HepG2 (cell line): ENCODE measurements at regions not wholly inside any gene's neighbourhood (a gene's known extent, or its start where the extent isn't known, plus 50 kb on each side); places are given as distances from the start of the nearest gene placed in this dataset.

Experiments used
- ATAC-seq: fragments of 200-7000 bp; cut with Tn5 transposase; 3 replicates; pipeline ENCODE4 v1.9.1; 2020; ENCODE audit warnings: mild to moderate bottlenecking, moderate library complexity
- BruUV-seq: library from RNA; stranded (reverse); fragments of 400-500 nt; replicated peaks from 2 replicates; lab custom pipeline; 2021; lab: Mats Ljungman, UMichigan
- CTCF ChIA-PET: fragments of 300-600 bp; formaldehyde crosslinking; extraction: SDS; loops from one replicate; lab custom pipeline; 2021; ENCODE audit warnings: low total read pairs, inconsistent platforms, low intra/inter-chr PET ratio; lab: Yijun Ruan, JAX
- POLR2A ChIA-PET: fragments of 350-600 bp; sonication (Branson Sonifier 250); formaldehyde crosslinking; loops from one replicate; lab custom pipeline; 2020; ENCODE audit warnings: antibody characterized with exemption, inconsistent platforms; lab: Yijun Ruan, JAX
- DNase-seq: peaks from one replicate; pipeline ENCODE4 v3.0.0-alpha.2; 2015; ENCODE audit warnings: low spot score
- FAIRE-seq: peaks from 3 replicates; lab custom pipeline; 2011; peaks lifted over from hg19 to GRCh38; lab: Jason Lieb, UNC
- H2AFZ ChIP-seq: one replicate; pipeline ENCODE4 v1.6.1; 2011; ENCODE audit warnings: low read length, inconsistent platforms
- H3K27ac ChIP-seq: fragments of 300-600 bp; 3 replicates; pipeline ENCODE4 v1.8.0; 2011; ENCODE audit warnings: mixed run types, mild to moderate bottlenecking, mixed read lengths, low read length, inconsistent platforms; ENCODE audit not compliant: insufficient read depth; ENCODE audit errors: extremely low read length
- H3K27me3 ChIP-seq, 2 experiments: fragments of 200-600 bp in 1 of 2; 2 replicates in 1 of 2; 3 replicates in 1 of 2; pipeline versions ENCODE4 v1.6.0 to v1.8.0; 2011; ENCODE audit warnings: low read length in 2 of 2, mild to moderate bottlenecking in 2 of 2, moderate library complexity in 2 of 2, inconsistent platforms in 1 of 2; ENCODE audit not compliant: insufficient read depth in 2 of 2, control insufficient read depth in 1 of 2
- H3K36me3 ChIP-seq, 2 experiments: fragments of 200-600 bp in 1 of 2; replicated peaks in 1 of 2; 2 replicates in 1 of 2; 3 replicates in 1 of 2; pipeline versions ENCODE4 v1.5.1 to v1.8.0; 2011; ENCODE audit warnings: low read length in 2 of 2, inconsistent platforms in 1 of 2; ENCODE audit not compliant: insufficient read depth in 2 of 2, control insufficient read depth in 1 of 2
- H3K4me1 ChIP-seq: 2 replicates; pipeline ENCODE4 v1.5.1; 2012; ENCODE audit warnings: low read length, inconsistent platforms; ENCODE audit not compliant: insufficient read depth
- H3K4me2 ChIP-seq: 2 replicates; pipeline ENCODE4 v1.6.0; 2011; ENCODE audit warnings: low read depth, low read length, inconsistent platforms
- H3K4me3 ChIP-seq, 3 experiments: fragments of 200-600 bp in 1 of 3; sonication (generic), shearing (Covaris generic) in 1 of 3; replicated peaks in 1 of 3; 2 replicates each; pipeline ENCODE4 v1.5.1; 2011 to 2016; ENCODE audit warnings: low read length in 3 of 3, inconsistent platforms in 2 of 3, low read depth in 2 of 3, mild to moderate bottlenecking in 2 of 3, control low read depth in 1 of 3, mixed read lengths in 1 of 3; ENCODE audit not compliant: insufficient read depth in 1 of 3
- H3K79me2 ChIP-seq: one replicate; pipeline ENCODE4 v1.6.1; 2011; ENCODE audit warnings: low read length, inconsistent platforms; ENCODE audit not compliant: insufficient read depth
- H3K9ac ChIP-seq: 2 replicates; pipeline ENCODE4 v1.6.0; 2011; ENCODE audit warnings: mild to moderate bottlenecking, low read depth, low read length, inconsistent platforms; ENCODE audit not compliant: insufficient read depth
- H3K9me3 ChIP-seq: 2 replicates; pipeline ENCODE4 v1.5.1; 2012; ENCODE audit warnings: mild to moderate bottlenecking, low read length
- H4K20me1 ChIP-seq: 2 replicates; pipeline ENCODE4 v1.6.0; 2011; ENCODE audit warnings: inconsistent platforms, mild to moderate bottlenecking, low read length, moderate library complexity; ENCODE audit not compliant: insufficient read depth
- HINFP ChIP-seq: sonication (generic); formaldehyde crosslinking; IDR thresholded peaks from 2 replicates; pipeline ENCODE4 v1.4.0; 2020; ENCODE audit warnings: low read depth, mild to moderate bottlenecking, missing genetic modification reagents
- PAXIP1 ChIP-seq: sonication (generic); formaldehyde crosslinking; conservative IDR thresholded peaks from 2 replicates; pipeline ENCODE4 v1.4.0; 2020; ENCODE audit warnings: mild to moderate bottlenecking, missing genetic modification reagents, moderate library complexity
- PRDM15 ChIP-seq: sonication (generic); formaldehyde crosslinking; IDR thresholded peaks from 2 replicates; pipeline ENCODE4 v1.4.0; 2020; ENCODE audit warnings: missing genetic modification reagents
- REST ChIP-seq, 2 experiments: IDR thresholded peaks; 2 replicates each; pipeline ENCODE4 v1.6.1; 2011 to 2012; ENCODE audit warnings: low read length in 2 of 2, borderline replicate concordance in 1 of 2, low read depth in 1 of 2, mild to moderate bottlenecking in 1 of 2, moderate library complexity in 1 of 2
- ZNF296 ChIP-seq: sonication (generic); formaldehyde crosslinking; conservative IDR thresholded peaks from 2 replicates; pipeline ENCODE4 v1.5.0; 2020; ENCODE audit warnings: mild to moderate bottlenecking, missing genetic modification reagents
- ZNF430 ChIP-seq: sonication (generic); formaldehyde crosslinking; IDR thresholded peaks from 2 replicates; pipeline ENCODE4 v1.9.0; 2021; ENCODE audit warnings: mild to moderate bottlenecking, missing genetic modification reagents
- ZNF44 ChIP-seq: sonication (generic); formaldehyde crosslinking; IDR thresholded peaks from 2 replicates; pipeline ENCODE4 v1.5.1; 2020; ENCODE audit warnings: mild to moderate bottlenecking, missing genetic modification reagents
- ZNF557 ChIP-seq: sonication (generic); formaldehyde crosslinking; IDR thresholded peaks from 2 replicates; pipeline ENCODE4 v1.4.0; 2020; ENCODE audit warnings: missing genetic modification reagents
- WGBS: methylation state at CpG from one replicate; pipeline ENCODE4 v1.1.6; 2017; ENCODE audit warnings: low lambda C conversion rate; 5-methylcytosine and 5-hydroxymethylcytosine counted together
- in situ Hi-C: cut with HindIII; loops from 2 replicates; pipeline ENCODE4 v1.10.0; 2017; ENCODE audit warnings: low pct_unique_long_range_greater_than_20kb; ENCODE audit not compliant: extremely low pct_ligation_motif_present
- intact Hi-C: fragments of 100-400 bp; cut with micrococcal nuclease; formaldehyde crosslinking; loops from one replicate; pipeline ENCODE4 v1.10.0; 2022; ENCODE audit not compliant: unreplicated experiment

- no TSS peak for BruUV-seq
- intact Hi-C loops: no loop called here
Measured at GRCh38 chr2:150812664-150813367, 325.3 kb upstream of the RND3 start.

More at GRCh38 chr2:150812664-150813367, 325.3 kb upstream of the RND3 start:
- Histone ChIP-seq H3K9me3 (no peaks in the 10 kb centered on the region), H3K4me3 (no peak overlapping the region), H4K20me1 (no peaks in the 10 kb centered on the region), H3K4me1 (no peaks in the 10 kb centered on the region), H3K4me2 (no peak overlapping the region), H3K36me3 (no peaks in the 10 kb centered on the region), H3K27ac (no peak overlapping the region), H3K79me2 (no peaks in the 10 kb centered on the region), H3K27me3 (no peaks in the 10 kb centered on the region), H3K9ac (no peak overlapping the region), H2AFZ (no peak overlapping the region)
- ChIA-PET POLR2A (no interaction called here), CTCF (no interaction called here)
- in situ Hi-C loops: no loop called here
- ATAC-seq (no peak), FAIRE-seq (no peak), DNase-seq (no peak)
- WGBS: 2% methylated on average over 1 of the region's 1 CpG
- TF ChIP-seq ZNF44 (no peak), ZNF557 (CRISPR knock-in tag) (no peak), REST (IDR thresholded peaks at IDR 0.05; ENCODE audit: borderline replicate concordance in 1 of 2, low read depth in 1 of 2, low read length in 2 of 2) (no peak), ZNF430 (CRISPR knock-in tag) (no peak), HINFP (CRISPR knock-in tag) (no peak), PRDM15 (CRISPR knock-in tag) (no peak), PAXIP1 (CRISPR knock-in tag) (no peak), ZNF296 (CRISPR knock-in tag) (no peak)
